HG03469 (cell line): ENCODE measurements at regions not wholly inside any gene's neighbourhood (a gene's known extent, or its start where the extent isn't known, plus 50 kb on each side); places are given as distances from the start of the nearest gene placed in this dataset.

Experiments used
- ATAC-seq: cut with Tn5 transposase; IDR thresholded peaks from one replicate; pipeline ENCODE4 v1.9.1; 2021; ENCODE audit warnings: mild to moderate bottlenecking, moderate library complexity, moderate number of reproducible peaks; ENCODE audit not compliant: unreplicated experiment

GRCh38 chr15:87403973-87404372, 852.6 kb downstream of the NTRK3 start:
- no peak for ATAC-seq

- ATAC-seq, result no peak
Measured at GRCh38 chr15:87401973-87402372, 854.6 kb downstream of the NTRK3 start.

- no peak for ATAC-seq
Measured at GRCh38 chr15:87394676-87395075, 861.9 kb downstream of the NTRK3 start.

GRCh38 chr15:87387766-87388165, 868.8 kb downstream of the NTRK3 start:
- ATAC-seq, result no peak

- ATAC-seq, result no peak
Measured at GRCh38 chr15:87374339-87374738, 882.2 kb downstream of the NTRK3 start.

GRCh38 chr15:87369269-87369668, 887.3 kb downstream of the NTRK3 start:
- no peak for ATAC-seq

- ATAC-seq, result no peak
Measured at GRCh38 chr15:87368511-87368910, 888.0 kb downstream of the NTRK3 start.

- ATAC-seq, result no peak
Measured at GRCh38 chr15:87365186-87365585, 891.4 kb downstream of the NTRK3 start.

GRCh38 chr15:87362531-87362930, 894.0 kb downstream of the NTRK3 start:
- ATAC-seq, result no peak

GRCh38 chr15:87357637-87358313, 898.8 kb downstream of the NTRK3 start:
- ATAC-seq, result no peak

- ATAC-seq, result no peak
Measured at GRCh38 chr15:87355946-87356345, 900.6 kb downstream of the NTRK3 start.

GRCh38 chr15:87354661-87355410, 901.7 kb downstream of the NTRK3 start:
- ATAC-seq, result no peak

GRCh38 chr15:87349181-87349580, 907.4 kb downstream of the NTRK3 start:
- no peak for ATAC-seq

- ATAC-seq, result no peak
Measured at GRCh38 chr15:87348746-87349145, 907.8 kb downstream of the NTRK3 start.

GRCh38 chr15:87347806-87348515, 908.6 kb downstream of the NTRK3 start:
- ATAC-seq, result no peak

GRCh38 chr15:87345961-87346360, 910.6 kb downstream of the NTRK3 start:
- no peak for ATAC-seq

GRCh38 chr15:87343966-87344365, 912.6 kb downstream of the NTRK3 start:
- ATAC-seq, result no peak

- no peak for ATAC-seq
Measured at GRCh38 chr15:87340370-87340769, 916.2 kb downstream of the NTRK3 start.

GRCh38 chr15:87326269-87326668, 930.3 kb downstream of the NTRK3 start:
- no peak for ATAC-seq

- no peak for ATAC-seq
Measured at GRCh38 chr15:87322870-87323269, 933.7 kb downstream of the NTRK3 start.

GRCh38 chr15:87322265-87322664, 934.3 kb downstream of the NTRK3 start:
- no peak for ATAC-seq

GRCh38 chr15:87317900-87318299, 938.6 kb downstream of the NTRK3 start:
- ATAC-seq, result no peak
